Activated CD4-positive, alpha-beta memory T cell treated with anti-CD3 and anti-CD28 coated beads for 36 hours (primary cell): ENCODE measurements at regions not wholly inside any gene's neighbourhood (a gene's known extent, or its start where the extent isn't known, plus 50 kb on each side); places are given as distances from the start of the nearest gene placed in this dataset.

Experiments
- CTCF ChIA-PET: fragments of 350-600 bp; sonication (Branson Sonifier 250); formaldehyde crosslinking; loops from one replicate; lab custom pipeline; 2021; ENCODE audit warnings: antibody characterized with exemption, inconsistent platforms; lab: Charles Lee
- POLR2A ChIA-PET: fragments of 350-600 bp; sonication (Branson Sonifier 250); formaldehyde crosslinking; loops from one replicate; lab custom pipeline; 2021; ENCODE audit warnings: antibody characterized with exemption; lab: Charles Lee
- DNase-seq: peaks from one replicate; pipeline ENCODE4 v3.0.0-alpha.2; 2020
- H3K27ac Mint-ChIP-seq: one replicate; pipeline ENCODE4 v1.8.0; 2021; ENCODE audit warnings: mixed read lengths
- H3K27me3 Mint-ChIP-seq: one replicate; pipeline ENCODE4 v1.8.0; 2021; ENCODE audit warnings: mixed read lengths
- H3K36me3 Mint-ChIP-seq: one replicate; pipeline ENCODE4 v1.8.0; 2021; ENCODE audit warnings: mixed read lengths
- H3K4me1 Mint-ChIP-seq: one replicate; pipeline ENCODE4 v1.8.0; 2021; ENCODE audit warnings: low read depth, mixed read lengths
- H3K4me3 Mint-ChIP-seq: one replicate; pipeline ENCODE4 v1.8.0; 2021; ENCODE audit warnings: mild to moderate bottlenecking, mixed read lengths
- H3K9me3 Mint-ChIP-seq: one replicate; pipeline ENCODE4 v1.8.0; 2021; ENCODE audit warnings: mixed read lengths
- intact Hi-C: fragments of 100-400 bp; cut with micrococcal nuclease; formaldehyde crosslinking; loops from one replicate; pipeline ENCODE4 v1.15.1; 2023

DNA sequence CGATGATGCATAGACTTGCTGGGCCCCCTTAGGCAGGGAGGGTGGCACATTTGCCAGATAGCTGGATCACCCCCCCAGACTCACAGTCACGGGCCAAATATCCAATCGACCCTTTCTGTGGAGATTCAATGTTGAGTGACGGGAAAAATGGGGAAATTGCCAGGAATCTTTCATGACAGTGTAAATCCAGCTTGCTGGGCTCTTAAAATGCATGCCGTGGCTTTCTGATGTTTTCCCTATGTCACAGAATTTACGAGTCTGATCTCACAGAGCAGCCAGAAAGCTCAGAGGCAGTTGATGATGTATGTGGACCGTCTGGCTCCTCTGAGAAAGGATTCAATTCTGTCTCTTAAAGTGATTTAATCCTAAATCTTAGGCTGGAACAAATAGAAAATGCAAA, 150.1 kb upstream of the ZNF644 start:
- H3K36me3 Mint-ChIP-seq, result no peaks in the 10 kb centered on the region
- no peak overlapping the region for H3K27ac Mint-ChIP-seq
- POLR2A ChIA-PET, result no interaction called here
- no peak overlapping the region for H3K4me3 Mint-ChIP-seq
- DNase-seq, result no peak
- H3K9me3 Mint-ChIP-seq, result no peaks in the 10 kb centered on the region
- intact Hi-C loops, result no loop called here
- CTCF ChIA-PET, result no interaction called here
- no peaks in the 10 kb centered on the region for H3K4me1 Mint-ChIP-seq
- peaks cover 16% of the 10 kb centered on the region for H3K27me3 Mint-ChIP-seq

DNA sequence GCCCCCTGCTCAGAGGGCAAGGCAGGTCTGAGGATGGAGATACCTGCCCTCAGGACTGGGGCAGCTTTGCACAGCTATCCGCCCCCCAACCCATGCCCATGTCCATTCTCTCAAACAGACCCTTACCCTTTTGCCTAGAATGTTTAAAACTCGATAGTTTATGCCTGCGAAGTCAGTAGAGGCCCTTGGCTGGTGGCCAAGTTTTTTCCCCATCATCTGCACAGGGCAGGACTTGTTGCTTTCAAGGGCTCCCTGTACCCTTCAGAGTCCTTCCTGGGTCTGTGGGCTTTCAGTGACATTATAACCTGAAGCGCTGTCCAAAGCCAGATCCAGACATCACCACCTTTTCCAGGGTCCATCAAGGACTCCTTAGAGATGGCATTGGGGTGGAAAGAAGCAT, 148.7 kb upstream of the ZNF644 start:
- no peak overlapping the region for H3K27ac Mint-ChIP-seq
- no peak for DNase-seq
- ChIA-PET CTCF (interaction anchor here (0.7 kb wide), 1 partner anchor 451 kb away, joined by 4 read pairs; no protein-coding TSS in a partner anchor), POLR2A (no interaction called here)
- no peaks in the 10 kb centered on the region for H3K36me3 Mint-ChIP-seq
- H3K4me1 Mint-ChIP-seq, result no peaks in the 10 kb centered on the region
- no peak overlapping the region for H3K4me3 Mint-ChIP-seq
- no peaks in the 10 kb centered on the region for H3K9me3 Mint-ChIP-seq
- peaks cover 14% of the 10 kb centered on the region for H3K27me3 Mint-ChIP-seq
- intact Hi-C loops, result no loop called here

DNA sequence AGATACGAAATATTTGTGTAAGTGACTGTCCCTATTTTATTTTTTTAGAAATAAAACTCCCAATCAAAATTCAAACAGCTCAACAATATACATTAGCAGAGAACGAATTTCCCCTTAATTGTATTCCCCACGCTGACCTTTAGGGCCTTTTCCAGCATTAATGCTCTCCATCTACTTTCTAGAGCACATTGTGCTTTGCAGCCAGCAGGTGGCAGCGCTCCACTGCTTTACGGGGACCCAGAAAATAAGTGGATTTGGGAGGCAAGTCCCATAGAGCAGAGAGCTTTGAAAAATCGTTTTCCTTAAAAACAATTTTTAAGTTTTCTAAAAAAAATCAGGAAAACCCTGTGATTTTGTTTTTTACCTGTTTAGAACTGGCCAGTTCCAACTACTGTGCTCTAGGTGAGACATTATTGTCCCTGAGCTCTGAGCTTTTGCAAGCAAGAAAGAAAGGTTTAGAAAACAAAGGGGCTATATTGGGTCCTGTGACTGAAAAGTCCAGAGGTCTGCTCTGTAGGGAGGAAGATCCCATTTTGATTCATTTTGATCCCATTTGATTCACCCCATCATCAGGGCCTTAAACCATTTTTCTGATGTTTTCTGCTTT, 144.4 kb upstream of the ZNF644 start:
- H3K9me3 Mint-ChIP-seq, result no peaks in the 10 kb centered on the region
- no peaks in the 10 kb centered on the region for H3K4me1 Mint-ChIP-seq
- intact Hi-C loops, result loop anchor here (1.0 to 10.0 kb wide), 4 partner anchors 236 to 1031 kb away; no protein-coding TSS in a partner anchor
- CTCF ChIA-PET, result interaction anchor here (0.5 to 3.9 kb wide), 60 partner anchors 8 to 1458 kb away, joined by 3 to 33 read pairs (median 4); no protein-coding TSS in a partner anchor
- POLR2A ChIA-PET, result no interaction called here
- no peaks in the 10 kb centered on the region for H3K27me3 Mint-ChIP-seq
- H3K4me3 Mint-ChIP-seq, result no peak overlapping the region
- H3K36me3 Mint-ChIP-seq, result no peaks in the 10 kb centered on the region
- H3K27ac Mint-ChIP-seq, result no peak overlapping the region
- peak; percentile 50 for DNase-seq

GRCh38 chr1:91165033-91165654, 143.3 kb upstream of the ZNF644 start:
- H3K36me3 Mint-ChIP-seq, result no peaks in the 10 kb centered on the region
- intact Hi-C loops, result loop anchor here (1.0 to 10.0 kb wide), 8 partner anchors 40 to 1030 kb away; no protein-coding TSS in a partner anchor
- H3K4me3 Mint-ChIP-seq, result no peak overlapping the region
- POLR2A ChIA-PET, result interaction anchor here (0.5 kb wide), 1 partner anchor 91 kb away, joined by 3 read pairs; no protein-coding TSS in a partner anchor
- DNase-seq, result peak; percentile 83
- H3K4me1 Mint-ChIP-seq, result no peaks in the 10 kb centered on the region
- CTCF ChIA-PET, result interaction anchor here (0.6 to 3.9 kb wide), 59 partner anchors 9 to 760 kb away, joined by 3 to 33 read pairs (median 4); partner anchors contain the start of genes HFM1 and ZNF644
- H3K27me3 Mint-ChIP-seq, result no peaks in the 10 kb centered on the region
- H3K27ac Mint-ChIP-seq, result no peak overlapping the region
- no peaks in the 10 kb centered on the region for H3K9me3 Mint-ChIP-seq

- no peak overlapping the region for H3K27ac Mint-ChIP-seq
- no peaks in the 10 kb centered on the region for H3K4me1 Mint-ChIP-seq
- no peak overlapping the region for H3K4me3 Mint-ChIP-seq
- CTCF ChIA-PET, result interaction anchor here (1.2 to 2.0 kb wide), 3 partner anchors 115 to 441 kb away, joined by 3 to 5 read pairs (median 3); no protein-coding TSS in a partner anchor
- intact Hi-C loops, result loop anchor here (10.0 kb wide), 2 partner anchors 328 to 1028 kb away; no protein-coding TSS in a partner anchor
- POLR2A ChIA-PET, result no interaction called here
- no peak for DNase-seq
- no peaks in the 10 kb centered on the region for H3K9me3 Mint-ChIP-seq
- no peaks in the 10 kb centered on the region for H3K27me3 Mint-ChIP-seq
- H3K36me3 Mint-ChIP-seq, result no peaks in the 10 kb centered on the region
These were observed 140.8 kb upstream of the ZNF644 start for GRCh38 chr1:91162613-91163012.

GRCh38 chr1:91161749-91162148, 139.9 kb upstream of the ZNF644 start:
- intact Hi-C loops, result loop anchor here (10.0 kb wide), 2 partner anchors 327 to 1027 kb away; no protein-coding TSS in a partner anchor
- Mint-ChIP-seq H3K4me3 (no peak overlapping the region), H3K36me3 (no peaks in the 10 kb centered on the region), H3K27ac (no peak overlapping the region), H3K27me3 (no peaks in the 10 kb centered on the region), H3K4me1 (no peaks in the 10 kb centered on the region), H3K9me3 (no peaks in the 10 kb centered on the region)
- ChIA-PET CTCF (interaction anchor here (1.2 kb wide), 1 partner anchor 116 kb away, joined by 3 read pairs; no protein-coding TSS in a partner anchor), POLR2A (no interaction called here)
- DNase-seq, result no peak

DNA sequence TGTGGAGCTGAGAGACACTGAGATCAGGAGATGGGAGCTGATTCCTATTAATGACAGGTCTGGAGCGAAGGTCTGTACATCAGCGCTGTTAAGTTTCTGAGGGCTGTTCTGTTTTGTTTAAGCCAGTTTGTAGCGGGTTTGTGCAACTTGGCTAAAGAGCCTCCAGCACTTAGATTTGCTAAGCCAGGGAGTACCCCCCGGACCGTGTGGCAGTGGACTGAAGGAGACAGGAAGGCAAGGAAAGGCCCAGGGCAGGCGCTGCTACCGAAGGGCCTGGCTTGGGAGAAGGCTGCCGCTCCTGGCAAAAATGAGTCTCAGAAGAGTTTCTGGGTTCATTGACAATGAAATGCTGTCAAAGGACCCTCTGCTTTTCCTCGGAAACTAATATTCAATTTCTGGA, 139.3 kb upstream of the ZNF644 start:
- CTCF ChIA-PET, result interaction anchor here (1.2 kb wide), 1 partner anchor 117 kb away, joined by 3 read pairs; no protein-coding TSS in a partner anchor
- intact Hi-C loops, result loop anchor here (10.0 kb wide), 2 partner anchors 326 to 1026 kb away; no protein-coding TSS in a partner anchor
- DNase-seq, result no peak
- no peaks in the 10 kb centered on the region for H3K27me3 Mint-ChIP-seq
- POLR2A ChIA-PET, result no interaction called here
- H3K27ac Mint-ChIP-seq, result no peak overlapping the region
- H3K36me3 Mint-ChIP-seq, result no peaks in the 10 kb centered on the region
- no peaks in the 10 kb centered on the region for H3K4me1 Mint-ChIP-seq
- H3K4me3 Mint-ChIP-seq, result no peak overlapping the region
- no peaks in the 10 kb centered on the region for H3K9me3 Mint-ChIP-seq

- Mint-ChIP-seq H3K9me3 (no peaks in the 10 kb centered on the region), H3K27me3 (no peaks in the 10 kb centered on the region), H3K36me3 (no peaks in the 10 kb centered on the region), H3K4me1 (no peaks in the 10 kb centered on the region), H3K4me3 (no peak overlapping the region), H3K27ac (no peak overlapping the region)
- DNase-seq, result no peak
- CTCF ChIA-PET, result no interaction called here
- POLR2A ChIA-PET, result no interaction called here
- intact Hi-C loops, result loop anchor here (10.0 kb wide), 2 partner anchors 326 to 1026 kb away; no protein-coding TSS in a partner anchor
These were observed 138.7 kb upstream of the ZNF644 start for GRCh38 chr1:91160363-91161075.

DNA sequence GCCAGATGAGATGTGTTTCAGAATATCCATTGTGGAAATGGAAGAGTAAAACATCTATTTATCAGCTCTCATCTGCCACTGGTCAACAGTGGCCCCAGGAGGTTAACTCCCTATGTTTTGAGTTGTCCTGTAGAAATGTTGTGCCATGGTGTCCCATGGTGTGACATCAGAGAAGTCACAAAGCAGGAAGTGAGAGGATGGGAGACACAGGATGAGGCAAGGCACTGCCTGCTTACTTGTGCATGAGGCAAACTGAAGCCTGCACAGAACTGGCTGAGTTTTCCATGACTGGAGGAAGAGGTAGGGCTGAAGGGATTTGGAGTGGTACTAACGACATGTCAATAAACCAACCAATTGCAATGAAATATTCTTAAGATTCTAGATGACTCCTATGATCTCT, 131.5 kb upstream of the ZNF644 start:
- Mint-ChIP-seq H3K27me3 (peaks cover 11% of the 10 kb centered on the region), H3K4me1 (no peaks in the 10 kb centered on the region), H3K27ac (no peak overlapping the region), H3K4me3 (no peak overlapping the region), H3K36me3 (no peaks in the 10 kb centered on the region), H3K9me3 (no peaks in the 10 kb centered on the region)
- ChIA-PET CTCF (no interaction called here), POLR2A (no interaction called here)
- intact Hi-C loops, result no loop called here
- no peak for DNase-seq

- Mint-ChIP-seq H3K36me3 (no peaks in the 10 kb centered on the region), H3K9me3 (no peaks in the 10 kb centered on the region), H3K27me3 (peaks cover 11% of the 10 kb centered on the region), H3K4me1 (no peaks in the 10 kb centered on the region), H3K27ac (no peak overlapping the region), H3K4me3 (no peak overlapping the region)
- CTCF ChIA-PET, result no interaction called here
- intact Hi-C loops, result no loop called here
- no peak for DNase-seq
- POLR2A ChIA-PET, result no interaction called here
These were observed 130.5 kb upstream of the ZNF644 start for GRCh38 chr1:91152331-91152730.

DNA sequence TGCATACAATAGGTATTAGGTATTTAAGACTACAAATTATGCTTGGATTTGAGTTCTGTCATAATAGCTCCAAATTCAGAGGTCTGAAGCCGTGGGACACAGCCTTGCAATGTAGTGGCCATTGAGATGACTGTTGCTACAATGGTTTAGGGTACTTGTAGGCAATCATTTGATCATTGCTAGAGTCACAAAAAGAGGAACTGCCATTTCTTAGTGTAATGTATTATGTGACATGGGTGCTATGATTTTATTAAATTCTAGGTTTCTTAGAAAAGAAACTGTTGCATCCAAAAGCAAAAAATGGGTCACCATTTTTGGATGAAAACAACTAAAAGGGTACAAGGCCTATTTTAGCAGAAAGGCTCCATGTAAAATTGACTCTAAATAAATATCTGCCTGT, 129.9 kb upstream of the ZNF644 start:
- Mint-ChIP-seq H3K9me3 (no peaks in the 10 kb centered on the region), H3K36me3 (no peaks in the 10 kb centered on the region), H3K4me3 (no peak overlapping the region), H3K27me3 (peaks cover 11% of the 10 kb centered on the region), H3K4me1 (no peaks in the 10 kb centered on the region), H3K27ac (no peak overlapping the region)
- ChIA-PET CTCF (interaction anchor here (1.3 kb wide), 1 partner anchor 14 kb away, joined by 5 read pairs; no protein-coding TSS in a partner anchor), POLR2A (no interaction called here)
- intact Hi-C loops, result no loop called here
- DNase-seq, result no peak

- no peaks in the 10 kb centered on the region for H3K9me3 Mint-ChIP-seq
- H3K36me3 Mint-ChIP-seq, result no peaks in the 10 kb centered on the region
- intact Hi-C loops, result no loop called here
- POLR2A ChIA-PET, result interaction anchor here (0.8 kb wide), 1 partner anchor 24 kb away, joined by 3 read pairs; no protein-coding TSS in a partner anchor
- no peaks in the 10 kb centered on the region for H3K4me1 Mint-ChIP-seq
- no peak overlapping the region for H3K27ac Mint-ChIP-seq
- H3K27me3 Mint-ChIP-seq, result peaks cover 5% of the 10 kb centered on the region
- CTCF ChIA-PET, result interaction anchor here (1.8 to 2.3 kb wide), 2 partner anchors 16 to 18 kb away, joined by 4 to 7 read pairs; no protein-coding TSS in a partner anchor
- DNase-seq, result no peak
- no peak overlapping the region for H3K4me3 Mint-ChIP-seq
These were observed 126.8 kb upstream of the ZNF644 start for GRCh38 chr1:91148641-91149069.
